Endothelial cell of umbilical vein (primary cell): ENCODE measurements at regions not wholly inside any gene's neighbourhood (a gene's known extent, or its start where the extent isn't known, plus 50 kb on each side); places are given as distances from the start of the nearest gene placed in this dataset.

Source experiments
- BruUV-seq: library from RNA; stranded (reverse); fragments of 400-500 nt; replicated peaks from 2 replicates; lab custom pipeline; 2021; lab: Mats Ljungman, UMichigan
- CTCF ChIA-PET: fragments of 300-600, 350-600 bp; sonication (Branson Sonifier 250); formaldehyde crosslinking; loops from one replicate; lab custom pipeline; 2021; ENCODE audit warnings: antibody characterized with exemption, inconsistent platforms; lab: Charles Lee
- POLR2A ChIA-PET: fragments of 300-600, 350-600 bp; sonication (Branson Sonifier 250); formaldehyde crosslinking; loops from one replicate; lab custom pipeline; 2021; ENCODE audit warnings: antibody characterized with exemption, inconsistent platforms; lab: Charles Lee
- DNase-seq: peaks from one replicate; pipeline ENCODE4 v3.0.0-alpha.2; 2011; ENCODE audit warnings: low read depth, low spot score
- FAIRE-seq: peaks from 2 replicates; lab custom pipeline; 2011; peaks lifted over from hg19 to GRCh38; lab: Jason Lieb, UNC
- H2AFZ ChIP-seq: 2 replicates; pipeline ENCODE4 v1.6.0; 2012; ENCODE audit warnings: low read depth, low read length, control low read depth, inconsistent platforms
- H3K27ac ChIP-seq: 2 replicates; pipeline ENCODE4 v1.5.1; 2011; ENCODE audit warnings: low read depth, mild to moderate bottlenecking, control low read depth, low read length, moderate library complexity; ENCODE audit not compliant: insufficient read depth
- H3K27me3 ChIP-seq, 2 experiments: 2 replicates each; pipeline versions ENCODE4 v1.6.0 to v1.6.1; 2011; ENCODE audit warnings: low read length in 2 of 2, mixed read lengths in 1 of 2; ENCODE audit not compliant: control insufficient read depth in 2 of 2, insufficient read depth in 2 of 2
- H3K36me3 ChIP-seq, 2 experiments: 2 replicates in 1 of 2; 3 replicates in 1 of 2; pipeline ENCODE4 v1.5.1; 2011; ENCODE audit warnings: low read length in 2 of 2, mild to moderate bottlenecking in 1 of 2, moderate library complexity in 1 of 2; ENCODE audit not compliant: control insufficient read depth in 2 of 2, insufficient read depth in 2 of 2; ENCODE audit errors: extremely low read depth in 1 of 2
- H3K4me1 ChIP-seq: 3 replicates; pipeline ENCODE4 v1.5.1; 2011; ENCODE audit warnings: mild to moderate bottlenecking, low read length; ENCODE audit not compliant: control insufficient read depth, insufficient read depth; ENCODE audit errors: extremely low read depth
- H3K4me2 ChIP-seq: 2 replicates; pipeline ENCODE4 v1.6.1; 2011; ENCODE audit warnings: low read length, control low read depth, mixed read lengths; ENCODE audit not compliant: insufficient read depth
- H3K4me3 ChIP-seq, 3 experiments: fragments of 200-600 bp in 1 of 3; sonication (generic), shearing (Covaris generic) in 1 of 3; replicated peaks in 1 of 3; 2 replicates each; pipeline ENCODE4 v1.5.1; 2011 to 2016; ENCODE audit warnings: control low read depth in 3 of 3, low read length in 3 of 3, mild to moderate bottlenecking in 2 of 3, inconsistent platforms in 1 of 3, low read depth in 1 of 3, moderate library complexity in 1 of 3; ENCODE audit not compliant: insufficient read depth in 1 of 3
- H3K79me2 ChIP-seq: 2 replicates; pipeline ENCODE4 v1.6.0; 2012; ENCODE audit warnings: low read length, inconsistent platforms; ENCODE audit not compliant: control insufficient read depth, insufficient read depth
- H3K9ac ChIP-seq: replicated peaks from 2 replicates; pipeline ENCODE3; 2011; ENCODE audit warnings: low read length, control low read depth; ENCODE audit not compliant: insufficient read depth; ENCODE audit errors: extremely low read depth
- H3K9me1 ChIP-seq: replicated peaks from 3 replicates; pipeline ENCODE4 v1.6.0; 2011; ENCODE audit warnings: mild to moderate bottlenecking, low read length; ENCODE audit not compliant: control insufficient read depth, insufficient read depth; ENCODE audit errors: extremely low read depth
- H3K9me3 ChIP-seq: replicated peaks from 2 replicates; pipeline ENCODE4 v1.5.1; 2012; ENCODE audit warnings: low read length, inconsistent platforms; ENCODE audit not compliant: control insufficient read depth, insufficient read depth
- H4K20me1 ChIP-seq: replicated peaks from 2 replicates; pipeline ENCODE3; 2011; ENCODE audit warnings: mild to moderate bottlenecking, low read length; ENCODE audit not compliant: control insufficient read depth, insufficient read depth; ENCODE audit errors: extremely low read depth
- CTCF ChIP-seq, 2 donors: IDR thresholded peaks; 1 replicate in 1 of 2; 2 replicates in 1 of 2; pipeline ENCODE4 v1.5.1; 2011; ENCODE audit warnings: low read length in 2 of 2, mild to moderate bottlenecking in 2 of 2, moderate library complexity in 2 of 2, control low read depth in 1 of 2, inconsistent platforms in 1 of 2, low read depth in 1 of 2; ENCODE audit not compliant: insufficient read depth in 1 of 2; ENCODE audit errors: extremely low read depth in 1 of 2
- EZH2 ChIP-seq: IDR thresholded peaks from 2 replicates; pipeline ENCODE4 v1.6.1; 2012; ENCODE audit warnings: borderline replicate concordance, low read depth, mild to moderate bottlenecking, moderate library complexity, low read length, inconsistent platforms; ENCODE audit not compliant: severe bottlenecking
- FOS ChIP-seq: IDR thresholded peaks from 2 replicates; pipeline ENCODE4 v1.6.1; 2011; ENCODE audit warnings: mild to moderate bottlenecking, low read length, moderate library complexity, borderline replicate concordance; ENCODE audit not compliant: insufficient read depth
- GATA2 ChIP-seq: IDR thresholded peaks from 2 replicates; pipeline ENCODE4 v1.7.0; 2011; ENCODE audit warnings: low read depth, mild to moderate bottlenecking, moderate library complexity, mixed read lengths, low read length; ENCODE audit not compliant: insufficient read length, insufficient read depth
- JUN ChIP-seq: IDR thresholded peaks from 2 replicates; pipeline ENCODE4 v1.6.1; 2011; ENCODE audit warnings: borderline replicate concordance, low read depth; ENCODE audit not compliant: insufficient read length, insufficient read depth
- MAX ChIP-seq: IDR thresholded peaks from 2 replicates; pipeline ENCODE4 v1.6.1; 2011; ENCODE audit not compliant: insufficient read depth, insufficient read length
- MYC ChIP-seq: IDR thresholded peaks from one replicate; pipeline ENCODE4 v1.6.1; 2011; ENCODE audit warnings: mild to moderate bottlenecking, low read depth, low read length
- POLR2A ChIP-seq: IDR thresholded peaks from 2 replicates; pipeline ENCODE4 v1.6.1; 2012; ENCODE audit warnings: low read depth, mild to moderate bottlenecking, control low read depth, low read length
- POLR2AphosphoS5 ChIP-seq: IDR thresholded peaks from 2 replicates; pipeline ENCODE4 v1.6.1; 2012; ENCODE audit warnings: low read depth, mild to moderate bottlenecking, control low read depth, low read length, moderate library complexity; ENCODE audit not compliant: insufficient read depth
- dilution Hi-C: fragments of 300-500 bp; cut with MboI; formaldehyde crosslinking; loops from one replicate; pipeline ENCODE4 v1.15.0; 2019; ENCODE audit warnings: low sequenced_read_pairs; ENCODE audit not compliant: extremely low pct_ligation_motif_present
- intact Hi-C: fragments of 100-400 bp; cut with micrococcal nuclease; formaldehyde crosslinking; loops from one replicate; pipeline ENCODE4 v1.10.0; 2022

DNA sequence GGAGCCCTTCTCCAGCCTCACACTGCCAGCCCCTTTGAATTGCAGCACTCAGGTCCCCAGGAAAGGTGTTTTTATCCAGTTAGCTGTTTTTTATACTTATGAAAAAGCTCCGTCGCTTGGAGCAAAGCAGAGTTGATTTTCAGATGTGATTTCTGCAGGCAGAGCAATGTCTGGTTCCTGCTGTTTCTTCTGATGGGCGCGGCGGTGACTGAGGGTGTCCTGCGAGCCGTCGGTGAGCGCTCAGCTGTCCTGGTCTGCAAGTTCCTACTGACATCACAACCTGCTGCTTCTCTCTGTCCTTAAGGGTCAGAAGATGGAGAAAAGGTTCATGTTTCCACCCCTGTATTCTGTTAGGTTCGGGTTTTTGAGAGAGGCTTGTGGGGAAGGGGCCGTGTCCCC is 109.6 kb upstream of the FAM20C start:
- H4K20me1 ChIP-seq, result no peaks in the 10 kb centered on the region
- FAIRE-seq, result no peak
- DNase-seq, result no peak
- H3K4me1 ChIP-seq, result no peaks in the 10 kb centered on the region
- intact Hi-C loops, result no loop called here
- H3K9me3 ChIP-seq, result no peaks in the 10 kb centered on the region
- no peaks in the 10 kb centered on the region for H3K36me3 ChIP-seq
- TF ChIP-seq MYC (no peak), POLR2AphosphoS5 (no peak), GATA2 (no peak), CTCF (IDR thresholded peaks at IDR 0.05; ENCODE audit: extremely low read depth in 1 of 2, insufficient read depth in 1 of 2, low read depth in 1 of 2, low read length in 2 of 2) (no peak), JUN (no peak), MAX (no peak), EZH2 (no peak), POLR2A (no peak), FOS (no peak)
- no peak overlapping the region for H3K4me2 ChIP-seq
- dilution Hi-C loops, result no loop called here
- no peaks in the 10 kb centered on the region for H3K9me1 ChIP-seq
- H2AFZ ChIP-seq, result no peak overlapping the region
- no peak overlapping the region for H3K4me3 ChIP-seq
- no peaks in the 10 kb centered on the region for H3K79me2 ChIP-seq
- H3K27me3 ChIP-seq, result no peaks in the 10 kb centered on the region
- BruUV-seq, result no TSS peak
- CTCF ChIA-PET, result interaction anchor here (0.7 kb wide), 1 partner anchor 18 kb away, joined by 3 read pairs; no protein-coding TSS in a partner anchor
- H3K27ac ChIP-seq, result no peak overlapping the region
- no peak overlapping the region for H3K9ac ChIP-seq
- POLR2A ChIA-PET, result no interaction called here
